Astrocyte (in vitro differentiated cells and primary cell): ENCODE measurements at regions not wholly inside any gene's neighbourhood (a gene's known extent, or its start where the extent isn't known, plus 50 kb on each side); places are given as distances from the start of the nearest gene placed in this dataset.

Source experiments
- EZH2 ChIP-seq: IDR thresholded peaks from 2 replicates; pipeline ENCODE4 v1.6.1; 2012; ENCODE audit warnings: mild to moderate bottlenecking, low read length, inconsistent platforms; ENCODE audit not compliant: insufficient read depth
- TF ChIP-seq, protein P1 (sequence below): IDR thresholded peaks from 2 replicates; pipeline ENCODE4 v1.5.1; 2011; ENCODE audit warnings: low read depth, mild to moderate bottlenecking, inconsistent platforms, low read length, moderate library complexity; ENCODE audit not compliant: insufficient read depth

DNA sequence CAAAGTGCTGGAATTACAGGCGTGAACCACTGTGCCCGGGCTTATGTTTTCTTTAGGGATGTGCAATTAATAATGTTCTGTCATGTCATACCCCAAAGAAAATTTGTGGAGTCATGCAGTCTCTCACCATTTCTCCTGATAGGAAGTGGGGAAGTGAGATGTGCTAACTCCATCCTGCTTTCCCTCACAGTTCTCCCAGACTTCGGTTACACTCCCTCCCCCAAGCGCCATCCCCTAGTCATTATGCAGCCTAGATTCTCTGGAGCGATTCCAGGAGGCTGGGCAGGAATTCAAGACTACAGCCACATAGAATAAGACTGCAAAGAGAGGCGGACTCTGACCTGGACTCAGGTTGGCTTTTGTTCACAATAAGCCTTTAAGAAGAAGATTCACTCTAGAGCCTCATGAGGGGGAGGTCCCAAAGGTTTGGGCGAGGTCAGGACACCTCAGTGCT lies 271.4 kb downstream of the ALDH8A1 start:
- TF ChIP-seq, protein P1, sequence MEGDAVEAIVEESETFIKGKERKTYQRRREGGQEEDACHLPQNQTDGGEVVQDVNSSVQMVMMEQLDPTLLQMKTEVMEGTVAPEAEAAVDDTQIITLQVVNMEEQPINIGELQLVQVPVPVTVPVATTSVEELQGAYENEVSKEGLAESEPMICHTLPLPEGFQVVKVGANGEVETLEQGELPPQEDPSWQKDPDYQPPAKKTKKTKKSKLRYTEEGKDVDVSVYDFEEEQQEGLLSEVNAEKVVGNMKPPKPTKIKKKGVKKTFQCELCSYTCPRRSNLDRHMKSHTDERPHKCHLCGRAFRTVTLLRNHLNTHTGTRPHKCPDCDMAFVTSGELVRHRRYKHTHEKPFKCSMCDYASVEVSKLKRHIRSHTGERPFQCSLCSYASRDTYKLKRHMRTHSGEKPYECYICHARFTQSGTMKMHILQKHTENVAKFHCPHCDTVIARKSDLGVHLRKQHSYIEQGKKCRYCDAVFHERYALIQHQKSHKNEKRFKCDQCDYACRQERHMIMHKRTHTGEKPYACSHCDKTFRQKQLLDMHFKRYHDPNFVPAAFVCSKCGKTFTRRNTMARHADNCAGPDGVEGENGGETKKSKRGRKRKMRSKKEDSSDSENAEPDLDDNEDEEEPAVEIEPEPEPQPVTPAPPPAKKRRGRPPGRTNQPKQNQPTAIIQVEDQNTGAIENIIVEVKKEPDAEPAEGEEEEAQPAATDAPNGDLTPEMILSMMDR: no peak
- TF ChIP-seq EZH2: no peak
